HAP-1 (cell line): ENCODE measurements at regions not wholly inside any gene's neighbourhood (a gene's known extent, or its start where the extent isn't known, plus 50 kb on each side); places are given as distances from the start of the nearest gene placed in this dataset.

Experiments used
- DNase-seq, 2 experiments: peaks; one replicate each; pipeline ENCODE4 v3.0.0-alpha.2; 2016 to 2020; ENCODE audit warnings: low spot score in 2 of 2
- H3K27me3 ChIP-seq: fragments of 250-450 bp; sonication (Bioruptor Pico); 2 replicates; pipeline ENCODE4 v1.5.1; 2020; ENCODE audit warnings: low read depth, mild to moderate bottlenecking, moderate library complexity
- H3K36me3 ChIP-seq: fragments of 250-450 bp; sonication (Bioruptor Pico); replicated peaks from 2 replicates; pipeline ENCODE4 v1.5.1; 2020; ENCODE audit warnings: mild to moderate bottlenecking
- H3K4me1 ChIP-seq: fragments of 250-450 bp; sonication (Bioruptor Pico); 2 replicates; pipeline ENCODE4 v1.5.1; 2020; ENCODE audit warnings: mild to moderate bottlenecking
- H3K4me3 ChIP-seq: fragments of 250-450 bp; sonication (Bioruptor Pico); 2 replicates; pipeline ENCODE4 v1.5.1; 2020; ENCODE audit warnings: mild to moderate bottlenecking, moderate library complexity
- H3K9me3 ChIP-seq: fragments of 250-450 bp; sonication (Bioruptor Pico); 2 replicates; pipeline ENCODE4 v1.5.1; 2020; ENCODE audit warnings: mild to moderate bottlenecking, moderate library complexity
- in situ Hi-C: fragments of 300-500 bp; cut with MboI; formaldehyde crosslinking; loops from 3 replicates; pipeline ENCODE4 v1.14.3; 2020; ENCODE audit warnings: low sequenced_read_pairs, inconsistent platforms, mixed read lengths

- H3K36me3 ChIP-seq = no peaks in the 10 kb centered on the region
- H3K9me3 ChIP-seq = no peaks in the 10 kb centered on the region
- no peaks in the 10 kb centered on the region for H3K27me3 ChIP-seq
- in situ Hi-C loops = no loop called here
- no peaks in the 10 kb centered on the region for H3K4me1 ChIP-seq
- no peak for DNase-seq
- H3K4me3 ChIP-seq = no peak overlapping the region
Observed at GRCh38 chr21:18460979-18461378, 57.4 kb upstream of the TMPRSS15 start.

GRCh38 chr21:18461743-18462142, 58.2 kb upstream of the TMPRSS15 start:
- no peak overlapping the region for H3K4me3 ChIP-seq
- no peaks in the 10 kb centered on the region for H3K4me1 ChIP-seq
- DNase-seq = no peak
- H3K27me3 ChIP-seq = no peaks in the 10 kb centered on the region
- H3K36me3 ChIP-seq = no peaks in the 10 kb centered on the region
- in situ Hi-C loops = no loop called here
- no peaks in the 10 kb centered on the region for H3K9me3 ChIP-seq

GRCh38 chr21:18467715-18468114, 64.1 kb upstream of the TMPRSS15 start:
- in situ Hi-C loops = no loop called here
- no peaks in the 10 kb centered on the region for H3K36me3 ChIP-seq

GRCh38 chr21:18468790-18469189, 65.2 kb upstream of the TMPRSS15 start:
- H3K4me1 ChIP-seq = peaks cover 8% of the 10 kb centered on the region
- no peaks in the 10 kb centered on the region for H3K9me3 ChIP-seq
- peak; percentile 26 to 67 for DNase-seq
- in situ Hi-C loops = no loop called here
- no peaks in the 10 kb centered on the region for H3K36me3 ChIP-seq
- H3K4me3 ChIP-seq = no peak overlapping the region; the same call in 1 of the 2 replicates
- no peaks in the 10 kb centered on the region for H3K27me3 ChIP-seq

More at GRCh38 chr21:18467715-18468114, 64.1 kb upstream of the TMPRSS15 start:
- DNase-seq = no peak
- H3K27me3 ChIP-seq = no peaks in the 10 kb centered on the region
- H3K4me1 ChIP-seq = peaks cover 8% of the 10 kb centered on the region
- H3K9me3 ChIP-seq = no peaks in the 10 kb centered on the region
- no peak overlapping the region for H3K4me3 ChIP-seq

GRCh38 chr21:18476639-18477038, 73.1 kb upstream of the TMPRSS15 start:
- Histone ChIP-seq H3K4me1 (no peaks in the 10 kb centered on the region), H3K4me3 (no peak overlapping the region), H3K36me3 (no peaks in the 10 kb centered on the region), H3K27me3 (no peaks in the 10 kb centered on the region), H3K9me3 (0 out of 2 replicates have a peak, but pooled peaks cover 2% of the 10 kb centered on the region)
- in situ Hi-C loops = no loop called here
- no peak for DNase-seq

- no peaks in the 10 kb centered on the region for H3K4me1 ChIP-seq
- H3K9me3 ChIP-seq = 0 out of 2 replicates have a peak, but pooled peaks cover 2% of the 10 kb centered on the region
- no peak for DNase-seq
- no peak overlapping the region for H3K4me3 ChIP-seq
- H3K36me3 ChIP-seq = no peaks in the 10 kb centered on the region
- in situ Hi-C loops = no loop called here
- no peaks in the 10 kb centered on the region for H3K27me3 ChIP-seq
Observed at GRCh38 chr21:18477043-18477442, 73.5 kb upstream of the TMPRSS15 start.

GRCh38 chr21:18478513-18478912, 74.9 kb upstream of the TMPRSS15 start:
- Histone ChIP-seq H3K36me3 (no peaks in the 10 kb centered on the region), H3K9me3 (0 out of 2 replicates have a peak, but pooled peaks cover 2% of the 10 kb centered on the region), H3K27me3 (no peaks in the 10 kb centered on the region), H3K4me1 (no peaks in the 10 kb centered on the region), H3K4me3 (no peak overlapping the region)
- in situ Hi-C loops = no loop called here
- DNase-seq = no peak

GRCh38 chr21:18488252-18488651, 84.7 kb upstream of the TMPRSS15 start:
- Histone ChIP-seq H3K36me3 (no peaks in the 10 kb centered on the region), H3K27me3 (no peaks in the 10 kb centered on the region), H3K4me3 (no peak overlapping the region), H3K9me3 (no peaks in the 10 kb centered on the region), H3K4me1 (no peaks in the 10 kb centered on the region; the same call in 1 of the 2 replicates)
- in situ Hi-C loops = no loop called here
- DNase-seq = no peak

- Histone ChIP-seq H3K27me3 (no peaks in the 10 kb centered on the region), H3K36me3 (no peaks in the 10 kb centered on the region), H3K4me3 (no peak overlapping the region), H3K4me1 (peaks cover 24% of the 10 kb centered on the region), H3K9me3 (no peaks in the 10 kb centered on the region)
- in situ Hi-C loops = no loop called here
- DNase-seq = no peak
Observed at GRCh38 chr21:18493422-18493821, 89.8 kb upstream of the TMPRSS15 start.

- H3K4me1 ChIP-seq = peaks cover 24% of the 10 kb centered on the region
- H3K9me3 ChIP-seq = no peaks in the 10 kb centered on the region
- H3K36me3 ChIP-seq = no peaks in the 10 kb centered on the region
- DNase-seq = no peak
- in situ Hi-C loops = no loop called here
- no peaks in the 10 kb centered on the region for H3K27me3 ChIP-seq
- no peak overlapping the region for H3K4me3 ChIP-seq
Observed at GRCh38 chr21:18495523-18495922, 91.9 kb upstream of the TMPRSS15 start.

GRCh38 chr21:18498431-18498830, 94.8 kb upstream of the TMPRSS15 start:
- DNase-seq = no peak
- Histone ChIP-seq H3K27me3 (no peaks in the 10 kb centered on the region), H3K9me3 (no peaks in the 10 kb centered on the region), H3K4me1 (peaks cover 24% of the 10 kb centered on the region), H3K36me3 (no peaks in the 10 kb centered on the region), H3K4me3 (no peak overlapping the region)
- in situ Hi-C loops = no loop called here

GRCh38 chr21:18499761-18500376, 96.3 kb upstream of the TMPRSS15 start:
- no peaks in the 10 kb centered on the region for H3K27me3 ChIP-seq
- in situ Hi-C loops = no loop called here
- no peaks in the 10 kb centered on the region for H3K36me3 ChIP-seq
- no peak overlapping the region for H3K4me3 ChIP-seq
- H3K4me1 ChIP-seq = peaks cover 24% of the 10 kb centered on the region
- H3K9me3 ChIP-seq = no peaks in the 10 kb centered on the region
- DNase-seq = peak; percentile 44 to 81

GRCh38 chr21:18518054-18518481, 114.5 kb upstream of the TMPRSS15 start:
- Histone ChIP-seq H3K4me3 (no peak overlapping the region), H3K36me3 (no peaks in the 10 kb centered on the region), H3K4me1 (peaks cover 8% of the 10 kb centered on the region), H3K9me3 (no peaks in the 10 kb centered on the region), H3K27me3 (no peaks in the 10 kb centered on the region)
- DNase-seq = no peak
- in situ Hi-C loops = no loop called here

GRCh38 chr21:18521204-18521603, 117.6 kb upstream of the TMPRSS15 start:
- in situ Hi-C loops = no loop called here
- H3K4me3 ChIP-seq = no peak overlapping the region
- peaks cover 10% of the 10 kb centered on the region for H3K4me1 ChIP-seq
- DNase-seq = no peak
- no peaks in the 10 kb centered on the region for H3K27me3 ChIP-seq
- no peaks in the 10 kb centered on the region for H3K9me3 ChIP-seq
- no peaks in the 10 kb centered on the region for H3K36me3 ChIP-seq
